GM12878 (cell line): ENCODE measurements at regions not wholly inside any gene's neighbourhood (a gene's known extent, or its start where the extent isn't known, plus 50 kb on each side); places are given as distances from the start of the nearest gene placed in this dataset.

Experiments used
- ATAC-seq: fragments of 200-7000 bp; cut with Tn5 transposase; 3 replicates; pipeline ENCODE4 v1.9.1; 2020; ENCODE audit warnings: mild to moderate bottlenecking, moderate library complexity
- BruUV-seq: library from RNA; stranded (reverse); fragments of 400-500 nt; replicated peaks from 2 replicates; lab custom pipeline; 2021; lab: Mats Ljungman, UMichigan
- CTCF ChIA-PET: fragments of 300-600 bp; sonication (Branson Sonifier 250); formaldehyde crosslinking; extraction: SDS; loops from one replicate; lab custom pipeline; 2021; ENCODE audit warnings: inconsistent platforms; lab: Yijun Ruan, JAX
- POLR2A ChIA-PET: fragments of 350-600 bp; formaldehyde crosslinking; extraction: SDS; loops from one replicate; lab custom pipeline; 2021; ENCODE audit warnings: inconsistent platforms; lab: Charles Lee
- RAD21 ChIA-PET: fragments of 300-600 bp; sonication (Branson Sonifier 250); formaldehyde crosslinking; loops from one replicate; lab custom pipeline; 2023; ENCODE audit warnings: antibody characterized with exemption; ENCODE audit not compliant: unreplicated experiment; lab: Charles Lee
- SMC1A ChIA-PET: fragments of 300-600 bp; sonication (Branson Sonifier 250); formaldehyde crosslinking; loops from one replicate; lab custom pipeline; 2023; ENCODE audit not compliant: unreplicated experiment, uncharacterized antibody; lab: Charles Lee
- DNase-seq: peaks from one replicate; pipeline ENCODE4 v3.0.0-alpha.2; 2011; ENCODE audit warnings: low read depth, low spot score
- FAIRE-seq: peaks from 3 replicates; lab custom pipeline; 2011; peaks lifted over from hg19 to GRCh38; lab: Jason Lieb, UNC
- H2AFZ ChIP-seq: 2 replicates; pipeline ENCODE4 v1.6.0; 2011; ENCODE audit warnings: low read depth, low read length, control low read depth; ENCODE audit not compliant: control insufficient read depth
- H3K27ac ChIP-seq: 2 replicates; pipeline ENCODE4 v1.5.1; 2011; ENCODE audit warnings: control low read depth; ENCODE audit not compliant: control insufficient read depth, insufficient read depth
- H3K27me3 ChIP-seq, 2 experiments: replicated peaks in 1 of 2; 2 replicates each; pipeline versions ENCODE4 v1.6.0 to v1.6.1; 2011; ENCODE audit warnings: low read length in 1 of 2; ENCODE audit not compliant: control insufficient read depth in 2 of 2, insufficient read depth in 2 of 2
- H3K36me3 ChIP-seq, 2 experiments: 2 replicates each; pipeline ENCODE4 v1.5.1; 2011; ENCODE audit warnings: low read length in 1 of 2; ENCODE audit not compliant: control insufficient read depth in 2 of 2, insufficient read depth in 2 of 2
- H3K4me1 ChIP-seq: 2 replicates; pipeline ENCODE4 v1.6.1; 2011; ENCODE audit warnings: mild to moderate bottlenecking, low read length, moderate library complexity, mixed read lengths; ENCODE audit not compliant: control insufficient read depth, insufficient read depth
- H3K4me2 ChIP-seq: 2 replicates; pipeline ENCODE4 v1.6.0; 2011; ENCODE audit warnings: control low read depth; ENCODE audit not compliant: control insufficient read depth, insufficient read depth
- H3K4me3 ChIP-seq: fragments of 200-600 bp; sonication (generic); 2 replicates; pipeline ENCODE4 v1.5.1; 2016
- H3K79me2 ChIP-seq: 2 replicates; pipeline ENCODE4 v1.6.0; 2011; ENCODE audit warnings: low read length; ENCODE audit not compliant: control insufficient read depth, insufficient read depth
- H3K9ac ChIP-seq: 2 replicates; pipeline ENCODE4 v1.8.0; 2011; ENCODE audit warnings: low read length, control low read depth, mixed read lengths; ENCODE audit not compliant: control insufficient read depth, insufficient read depth
- H3K9me3 ChIP-seq: replicated peaks from 3 replicates; pipeline ENCODE4 v1.5.1; 2011; ENCODE audit warnings: mild to moderate bottlenecking, low read length; ENCODE audit not compliant: control insufficient read depth, insufficient read depth
- H4K20me1 ChIP-seq: 2 replicates; pipeline ENCODE4 v1.6.0; 2011; ENCODE audit not compliant: control insufficient read depth, insufficient read depth
- BCL11A ChIP-seq: IDR thresholded peaks from 2 replicates; pipeline ENCODE4 v1.6.1; 2011; ENCODE audit warnings: low read depth, low read length
- CEBPB ChIP-seq, 2 experiments: fragments of 150-350 bp in 1 of 2; IDR thresholded peaks; 2 replicates each; pipeline ENCODE4 v1.6.1; 2012 to 2014; ENCODE audit warnings: low read depth in 2 of 2, low read length in 2 of 2, borderline replicate concordance in 1 of 2, inconsistent platforms in 1 of 2
- CREB1 ChIP-seq: IDR thresholded peaks from 2 replicates; pipeline ENCODE4 v1.6.1; 2012; ENCODE audit warnings: low read depth, mild to moderate bottlenecking, inconsistent platforms
- DPF2 ChIP-seq: fragments of 450-650 bp; IDR thresholded peaks from 2 replicates; pipeline ENCODE4 v1.6.1; 2017; ENCODE audit warnings: mild to moderate bottlenecking
- KDM1A ChIP-seq: fragments of 200-600 bp; sonication (generic); IDR thresholded peaks from 2 replicates; pipeline ENCODE4 v1.6.1; 2016; ENCODE audit warnings: borderline replicate concordance
- MYB ChIP-seq: fragments of 150-350 bp; IDR thresholded peaks from 2 replicates; pipeline ENCODE4 v1.6.1; 2014; ENCODE audit warnings: mild to moderate bottlenecking, low read depth, low read length, borderline replicate concordance
- NFXL1 ChIP-seq: fragments of 450-650 bp; IDR thresholded peaks from 2 replicates; pipeline ENCODE4 v1.6.1; 2017; ENCODE audit warnings: antibody characterized with exemption, mild to moderate bottlenecking, borderline replicate concordance
- RUNX3 ChIP-seq: IDR thresholded peaks from 2 replicates; pipeline ENCODE4 v1.6.1; 2012; ENCODE audit warnings: low read length, inconsistent platforms
- TCF12 ChIP-seq: IDR thresholded peaks from 2 replicates; pipeline ENCODE4 v1.6.1; 2011; ENCODE audit warnings: low read depth, mild to moderate bottlenecking, low read length
- YBX1 ChIP-seq: fragments of 450-650 bp; IDR thresholded peaks from 2 replicates; pipeline ENCODE4 v1.6.1; 2016; ENCODE audit warnings: antibody characterized with exemption
- WGBS: methylation state at CpG from one replicate; pipeline ENCODE4 v1.1.6; 2016; ENCODE audit warnings: low lambda C conversion rate; ENCODE audit not compliant: insufficient replicate concordance, insufficient coverage; ENCODE audit errors: missing lambda C conversion rate; 5-methylcytosine and 5-hydroxymethylcytosine counted together
- in situ Hi-C: fragments of 300-500 bp; cut with MboI; formaldehyde crosslinking; loops from 9 replicates; pipeline ENCODE4 v1.14.3; 2018; ENCODE audit warnings: mixed read lengths
- intact Hi-C: fragments of 100-400 bp; cut with micrococcal nuclease; formaldehyde crosslinking; loops from one replicate; pipeline ENCODE4 v1.14.2; 2022; ENCODE audit not compliant: unreplicated experiment
- TF ChIP-seq, protein P1 (sequence below): IDR thresholded peaks from 2 replicates; pipeline ENCODE4 v1.6.1; 2011; ENCODE audit warnings: low read depth, low read length, improper control_type of control experiment, borderline replicate concordance

DNA sequence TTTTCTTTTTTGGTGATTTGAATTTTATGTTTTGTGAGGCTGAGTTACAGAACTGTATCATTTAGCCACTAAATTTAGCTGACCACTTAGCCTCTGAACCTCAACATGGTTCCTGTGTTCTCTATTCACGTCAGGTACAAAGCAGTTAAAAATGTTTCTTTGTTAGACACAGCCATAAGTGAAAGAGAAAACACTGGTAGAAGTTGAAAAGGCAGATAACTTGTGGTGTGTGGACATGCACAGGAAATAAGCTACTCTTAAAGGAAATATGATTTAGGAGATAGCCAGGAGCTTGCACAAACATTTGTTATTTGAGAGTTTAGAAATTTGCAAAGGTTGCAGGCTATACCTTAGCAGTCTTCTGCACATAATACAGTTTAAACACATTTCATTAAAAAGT is 171.0 kb upstream of the RPS6KA3 start:
- peaks cover 6% of the 10 kb centered on the region for H3K4me1 ChIP-seq
- ChIA-PET CTCF (interaction anchor here (1.0 to 5.2 kb wide), 5 partner anchors 9 to 533 kb away, joined by 3 to 27 read pairs (median 3); no protein-coding TSS in a partner anchor), RAD21 (interaction anchor here (1.4 kb wide), 1 partner anchor 185 kb away, joined by 3 read pairs; no protein-coding TSS in a partner anchor), SMC1A (interaction anchor here (0.6 to 4.8 kb wide), 6 partner anchors 9 to 219 kb away, joined by 3 to 22 read pairs (median 4); no protein-coding TSS in a partner anchor), POLR2A (no interaction called here)
- H3K9ac ChIP-seq = no peak overlapping the region
- no peak overlapping the region for H3K4me3 ChIP-seq
- intact Hi-C loops (no loop called here), in situ Hi-C loops (no loop called here)
- 0% methylated on average over 1 of the region's 1 CpG for WGBS
- H3K4me2 ChIP-seq = no peak overlapping the region
- FAIRE-seq = no peak
- H3K9me3 ChIP-seq = no peaks in the 10 kb centered on the region
- no peaks in the 10 kb centered on the region for H3K27me3 ChIP-seq
- H4K20me1 ChIP-seq = no peaks in the 10 kb centered on the region
- no peaks in the 10 kb centered on the region for H3K79me2 ChIP-seq
- peak overlapping the region; percentile 25; the same call in 1 of the 2 replicates for H2AFZ ChIP-seq
- no peaks in the 10 kb centered on the region for H3K36me3 ChIP-seq
- no peak for TF ChIP-seq KDM1A
- TF ChIP-seq RUNX3 = peak; percentile 48
- H3K27ac ChIP-seq = no peak overlapping the region
- BruUV-seq = no TSS peak
- ATAC-seq = peak; percentile 53
- DNase-seq = no peak

DNA sequence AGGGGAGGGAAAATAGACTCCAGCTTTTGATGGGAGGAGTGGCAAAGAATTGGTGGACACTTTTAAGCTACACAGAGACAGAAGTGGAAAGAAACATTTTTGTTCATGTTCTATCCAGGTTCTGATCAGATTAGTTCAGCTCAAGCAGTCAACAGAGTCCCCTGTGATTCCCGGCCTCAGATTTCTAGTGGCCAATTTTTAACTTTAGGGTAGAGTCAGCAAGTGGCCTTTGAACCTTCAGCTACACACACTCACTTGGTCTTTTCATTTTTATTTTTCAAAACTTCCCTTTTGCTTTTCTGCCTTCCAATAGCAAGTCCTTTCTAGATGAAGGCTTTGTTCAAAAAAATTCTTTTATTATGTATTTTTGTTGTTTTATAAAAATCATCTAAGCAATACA is 169.2 kb upstream of the RPS6KA3 start:
- H3K4me1 ChIP-seq = peaks cover 6% of the 10 kb centered on the region
- H3K27ac ChIP-seq = no peak overlapping the region
- H3K9me3 ChIP-seq = no peaks in the 10 kb centered on the region
- H4K20me1 ChIP-seq = no peaks in the 10 kb centered on the region
- no TSS peak for BruUV-seq
- in situ Hi-C loops = no loop called here
- no peaks in the 10 kb centered on the region for H3K79me2 ChIP-seq
- intact Hi-C loops = no loop called here
- FAIRE-seq = no peak
- ChIA-PET RAD21 (no interaction called here), CTCF (interaction anchor here (1.1 to 1.3 kb wide), 2 partner anchors 10 to 183 kb away, joined by 3 to 4 read pairs; no protein-coding TSS in a partner anchor), SMC1A (interaction anchor here (0.9 to 4.8 kb wide), 3 partner anchors 8 to 193 kb away, joined by 3 to 22 read pairs (median 3); no protein-coding TSS in a partner anchor), POLR2A (no interaction called here)
- TF ChIP-seq DPF2 = no peak
- TF ChIP-seq BCL11A = no peak
- TF ChIP-seq, protein P1, sequence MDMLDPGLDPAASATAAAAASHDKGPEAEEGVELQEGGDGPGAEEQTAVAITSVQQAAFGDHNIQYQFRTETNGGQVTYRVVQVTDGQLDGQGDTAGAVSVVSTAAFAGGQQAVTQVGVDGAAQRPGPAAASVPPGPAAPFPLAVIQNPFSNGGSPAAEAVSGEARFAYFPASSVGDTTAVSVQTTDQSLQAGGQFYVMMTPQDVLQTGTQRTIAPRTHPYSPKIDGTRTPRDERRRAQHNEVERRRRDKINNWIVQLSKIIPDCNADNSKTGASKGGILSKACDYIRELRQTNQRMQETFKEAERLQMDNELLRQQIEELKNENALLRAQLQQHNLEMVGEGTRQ = no peak
- TF ChIP-seq MYB = no peak
- no peak for TF ChIP-seq TCF12
- no peak for TF ChIP-seq CEBPB (IDR thresholded peaks at IDR 0.05; ENCODE audit: borderline replicate concordance in 1 of 2, low read depth in 2 of 2, low read length in 2 of 2)
- no peak for TF ChIP-seq NFXL1
- TF ChIP-seq CREB1 = no peak
- TF ChIP-seq YBX1 = no peak
- H2AFZ ChIP-seq = no peak overlapping the region
- no peak overlapping the region for H3K4me2 ChIP-seq
- 76% methylated on average over 1 of the region's 1 CpG for WGBS
- no peaks in the 10 kb centered on the region for H3K27me3 ChIP-seq
- no peak overlapping the region for H3K4me3 ChIP-seq
- DNase-seq = no peak
- no peak overlapping the region for H3K9ac ChIP-seq
- ATAC-seq = no peak
- H3K36me3 ChIP-seq = no peaks in the 10 kb centered on the region
